ENCODE measurements at regions not wholly inside any gene's neighbourhood (a gene's known extent, or its start where the extent isn't known, plus 50 kb on each side); places are given as distances from the start of the nearest gene placed in this dataset.

DNA sequence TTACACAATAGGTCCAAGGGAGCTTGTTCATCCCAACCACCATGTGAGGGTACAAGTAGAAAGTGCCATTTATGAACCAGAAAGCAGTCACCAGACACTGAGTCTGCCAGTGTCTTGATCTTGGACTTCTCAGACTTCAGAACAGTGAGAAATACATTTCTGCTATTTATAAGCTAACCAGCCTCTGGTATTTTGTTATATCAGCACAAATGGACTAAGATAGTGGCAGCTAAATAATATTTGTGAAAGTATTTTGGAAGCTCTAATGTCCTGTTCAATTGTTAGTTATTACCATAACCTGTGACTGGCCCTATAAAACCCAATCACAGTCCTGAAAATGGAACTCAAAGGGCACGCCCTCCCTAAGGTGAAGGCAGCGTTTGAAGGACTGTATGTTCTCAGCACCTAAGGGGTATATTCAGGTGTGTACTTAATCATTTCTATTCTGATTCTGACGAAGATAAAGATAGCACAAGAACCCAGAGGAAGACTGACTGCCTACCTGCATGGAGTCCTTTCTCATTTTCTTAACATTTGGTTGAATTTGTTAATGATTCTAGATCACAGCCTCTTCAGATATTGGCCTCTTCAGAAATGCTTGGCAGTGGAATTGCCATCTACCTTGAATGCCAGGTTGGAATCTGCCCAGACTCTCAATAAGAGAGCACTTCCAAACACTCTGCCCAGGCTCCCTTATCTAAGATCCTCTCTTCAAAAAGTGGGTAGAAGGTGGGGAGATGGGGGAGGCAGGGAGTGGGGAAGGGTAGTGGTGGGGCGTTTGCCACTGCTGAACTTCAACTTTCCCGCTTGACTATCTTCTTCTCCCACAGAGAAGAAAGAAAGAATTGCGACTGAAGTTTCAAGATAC lies 104.0 kb upstream of the PPP2R5A start:
- no peaks in the 10 kb centered on the region for H3K27me3 ChIP-seq (ENCODE audit: insufficient read depth)
- H3K9me2 ChIP-seq = no peaks in the 10 kb centered on the region
- TF ChIP-seq TCF12 (IDR thresholded peaks at IDR 0.05) (no peak), EP300 (IDR thresholded peaks at IDR 0.05; ENCODE audit: borderline replicate concordance in 1 of 2, low read depth in 1 of 2, low read length in 1 of 2) (no peak), GATA2 (CRISPR knock-in tag; IDR thresholded peaks at IDR 0.05) (no peak), TEAD4 (IDR thresholded peaks at IDR 0.05; ENCODE audit: borderline replicate concordance, insufficient read depth) (no peak), YY1 (IDR thresholded peaks at IDR 0.05; ENCODE audit: low read depth) (no peak), RAD21 (IDR thresholded peaks at IDR 0.05; ENCODE audit: low read length) (no peak), RFX5 (IDR thresholded peaks at IDR 0.05; ENCODE audit: low read length) (no peak), NFIC (IDR thresholded peaks at IDR 0.05; ENCODE audit: borderline replicate concordance) (no peak)
- TF ChIP-seq, protein P1, sequence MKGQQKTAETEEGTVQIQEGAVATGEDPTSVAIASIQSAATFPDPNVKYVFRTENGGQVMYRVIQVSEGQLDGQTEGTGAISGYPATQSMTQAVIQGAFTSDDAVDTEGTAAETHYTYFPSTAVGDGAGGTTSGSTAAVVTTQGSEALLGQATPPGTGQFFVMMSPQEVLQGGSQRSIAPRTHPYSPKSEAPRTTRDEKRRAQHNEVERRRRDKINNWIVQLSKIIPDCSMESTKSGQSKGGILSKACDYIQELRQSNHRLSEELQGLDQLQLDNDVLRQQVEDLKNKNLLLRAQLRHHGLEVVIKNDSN (IDR thresholded peaks at IDR 0.05; ENCODE audit: borderline replicate concordance, low read depth) = no peak
- TF ChIP-seq, protein P2, sequence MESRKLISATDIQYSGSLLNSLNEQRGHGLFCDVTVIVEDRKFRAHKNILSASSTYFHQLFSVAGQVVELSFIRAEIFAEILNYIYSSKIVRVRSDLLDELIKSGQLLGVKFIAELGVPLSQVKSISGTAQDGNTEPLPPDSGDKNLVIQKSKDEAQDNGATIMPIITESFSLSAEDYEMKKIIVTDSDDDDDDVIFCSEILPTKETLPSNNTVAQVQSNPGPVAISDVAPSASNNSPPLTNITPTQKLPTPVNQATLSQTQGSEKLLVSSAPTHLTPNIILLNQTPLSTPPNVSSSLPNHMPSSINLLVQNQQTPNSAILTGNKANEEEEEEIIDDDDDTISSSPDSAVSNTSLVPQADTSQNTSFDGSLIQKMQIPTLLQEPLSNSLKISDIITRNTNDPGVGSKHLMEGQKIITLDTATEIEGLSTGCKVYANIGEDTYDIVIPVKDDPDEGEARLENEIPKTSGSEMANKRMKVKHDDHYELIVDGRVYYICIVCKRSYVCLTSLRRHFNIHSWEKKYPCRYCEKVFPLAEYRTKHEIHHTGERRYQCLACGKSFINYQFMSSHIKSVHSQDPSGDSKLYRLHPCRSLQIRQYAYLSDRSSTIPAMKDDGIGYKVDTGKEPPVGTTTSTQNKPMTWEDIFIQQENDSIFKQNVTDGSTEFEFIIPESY (IDR thresholded peaks at IDR 0.05; ENCODE audit: borderline replicate concordance, low read depth) = no peak
- H3K9ac ChIP-seq = no peak overlapping the region
- ChIA-PET POLR2A (no interaction called here), CTCF (no interaction called here)
- no peaks in the 10 kb centered on the region for H3F3A ChIP-seq (replicated peaks; ENCODE audit: insufficient read depth)
- H3K4me3 ChIP-seq (ENCODE audit: low read depth in 2 of 2, low read length in 1 of 2) = no peak overlapping the region
- H3K79me2 ChIP-seq (ENCODE audit: insufficient read depth) = no peaks in the 10 kb centered on the region
- 79% methylated on average over 6 of the region's 6 CpGs for WGBS (ENCODE audit: low lambda C conversion rate)
- no peak overlapping the region for H3K27ac ChIP-seq (ENCODE audit: low read depth in 2 of 2, low read length in 1 of 2)
- peaks cover 0 to 6% of the 10 kb centered on the region in 2 experiments; a peak in 2 of 4 replicates for H3K4me1 ChIP-seq (ENCODE audit: control insufficient read depth in 1 of 2, insufficient read depth in 2 of 2, low read depth in 1 of 2, low read length in 1 of 2)
- no peak for DNase-seq
- H3K9me3 ChIP-seq = no peaks in the 10 kb centered on the region
- H4K20me1 ChIP-seq (ENCODE audit: insufficient read depth) = no peaks in the 10 kb centered on the region
- no peak overlapping the region for H3K4me2 ChIP-seq
- H3K36me3 ChIP-seq (replicated peaks in 1 of 2; ENCODE audit: control insufficient read depth in 1 of 2, insufficient read depth in 2 of 2, low read length in 1 of 2) = no peaks in the 10 kb centered on the region
- no peak overlapping the region for H2AFZ ChIP-seq (ENCODE audit: low read depth)

DNA sequence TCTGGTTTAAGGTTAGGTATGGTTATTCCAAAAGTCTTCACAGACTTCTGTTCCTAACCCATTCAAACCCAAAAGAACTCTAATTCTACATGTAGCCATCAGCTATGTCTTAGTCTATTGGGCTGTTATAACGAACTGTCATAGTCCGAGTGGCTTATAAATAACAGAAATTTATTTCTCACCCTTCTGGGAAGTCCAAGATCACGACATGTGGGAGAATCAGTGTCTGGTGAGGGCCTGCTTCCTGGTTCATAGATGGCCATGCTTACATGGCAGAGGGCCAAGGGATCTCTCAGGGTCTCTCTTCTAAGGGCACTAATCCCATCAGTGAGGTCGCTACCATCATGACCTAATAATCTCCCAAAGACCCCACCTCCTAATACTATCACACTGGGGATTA lies 103.0 kb upstream of the PPP2R5A start:
- Histone ChIP-seq H3K79me2 (ENCODE audit: insufficient read depth) (no peaks in the 10 kb centered on the region), H3K4me2 (no peak overlapping the region), H2AFZ (ENCODE audit: low read depth) (no peak overlapping the region), H3K9me2 (no peaks in the 10 kb centered on the region), H3K36me3 (replicated peaks in 1 of 2; ENCODE audit: control insufficient read depth in 1 of 2, insufficient read depth in 2 of 2, low read length in 1 of 2) (no peaks in the 10 kb centered on the region), H3K4me1 (ENCODE audit: control insufficient read depth in 1 of 2, insufficient read depth in 2 of 2, low read depth in 1 of 2, low read length in 1 of 2) (peaks cover 0 to 6% of the 10 kb centered on the region in 2 experiments; a peak in 2 of 4 replicates), H4K20me1 (ENCODE audit: insufficient read depth) (no peaks in the 10 kb centered on the region), H3K4me3 (ENCODE audit: low read depth in 2 of 2, low read length in 1 of 2) (no peak overlapping the region), H3K9ac (no peak overlapping the region), H3K9me3 (no peaks in the 10 kb centered on the region), H3K27me3 (ENCODE audit: insufficient read depth) (no peaks in the 10 kb centered on the region), H3K27ac (ENCODE audit: low read depth in 2 of 2, low read length in 1 of 2) (no peak overlapping the region), H3F3A (replicated peaks; ENCODE audit: insufficient read depth) (no peaks in the 10 kb centered on the region)
- CTCF ChIA-PET = no interaction called here
- POLR2A ChIA-PET = no interaction called here
- 78% methylated on average over 4 of the region's 4 CpGs for WGBS (ENCODE audit: low lambda C conversion rate)
- no peak for TF ChIP-seq RAD21 (IDR thresholded peaks at IDR 0.05; ENCODE audit: low read length)
- DNase-seq = no peak

Data from SK-N-SH (cell line).